ENCODE measurements at regions not wholly inside any gene's neighbourhood (a gene's known extent, or its start where the extent isn't known, plus 50 kb on each side); places are given as distances from the start of the nearest gene placed in this dataset.

- Histone ChIP-seq H3K27me3 (ENCODE audit: control insufficient read depth in 1 of 2, insufficient read depth in 2 of 2, low read length in 2 of 2) (no peaks in the 10 kb centered on the region; a peak in 2 of 5 replicates), H3K27ac (ENCODE audit: extremely low read length, insufficient read depth, low read length) (no peak overlapping the region), H4K20me1 (ENCODE audit: insufficient read depth, low read length) (no peaks in the 10 kb centered on the region), H3K4me2 (ENCODE audit: low read depth, low read length) (no peak overlapping the region), H3K79me2 (ENCODE audit: insufficient read depth, low read length) (no peaks in the 10 kb centered on the region), H2AFZ (ENCODE audit: low read length) (no peak overlapping the region), H3K4me1 (ENCODE audit: insufficient read depth, low read length) (no peaks in the 10 kb centered on the region), H3K4me3 (replicated peaks in 1 of 3; ENCODE audit: insufficient read depth in 1 of 3, low read depth in 2 of 3, low read length in 3 of 3) (no peak overlapping the region), H3K9ac (ENCODE audit: insufficient read depth, low read depth, low read length) (no peak overlapping the region), H3K9me3 (ENCODE audit: low read length) (no peaks in the 10 kb centered on the region), H3K36me3 (replicated peaks in 1 of 2; ENCODE audit: control insufficient read depth in 1 of 2, insufficient read depth in 2 of 2, low read length in 2 of 2) (no peaks in the 10 kb centered on the region)
- in situ Hi-C loops (cut with HindIII; ENCODE audit: extremely low pct_ligation_motif_present, low pct_unique_long_range_greater_than_20kb) = no loop called here
- FAIRE-seq (no peak), ATAC-seq (no peak), DNase-seq (ENCODE audit: low spot score) (no peak)
- intact Hi-C loops (cut with micrococcal nuclease; ENCODE audit: unreplicated experiment) = no loop called here
- CTCF ChIA-PET (ENCODE audit: low intra/inter-chr PET ratio, low total read pairs) = no interaction called here
- POLR2A ChIA-PET = no interaction called here
- TF ChIP-seq MIER3 (CRISPR knock-in tag; IDR thresholded peaks at IDR 0.05; ENCODE audit: borderline replicate concordance) = no peak
- no peak for TF ChIP-seq ZMYM2 (CRISPR knock-in tag; IDR thresholded peaks at IDR 0.05)
- no peak for TF ChIP-seq ZNF878 (CRISPR knock-in tag; IDR thresholded peaks at IDR 0.05)
- BruUV-seq (replicated peaks) = no TSS peak
- 0% methylated on average over 2 of the region's 2 CpGs for WGBS (ENCODE audit: low lambda C conversion rate)
These were observed 137.5 kb upstream of the WDR11 start for GRCh38 chr10:120713573-120714205.

- Histone ChIP-seq H3K79me2 (ENCODE audit: insufficient read depth, low read length) (no peaks in the 10 kb centered on the region), H3K4me3 (replicated peaks in 1 of 3; ENCODE audit: insufficient read depth in 1 of 3, low read depth in 2 of 3, low read length in 3 of 3) (no peak overlapping the region), H3K27me3 (ENCODE audit: control insufficient read depth in 1 of 2, insufficient read depth in 2 of 2, low read length in 2 of 2) (no peaks in the 10 kb centered on the region; a peak in 2 of 5 replicates), H4K20me1 (ENCODE audit: insufficient read depth, low read length) (no peaks in the 10 kb centered on the region), H3K4me2 (ENCODE audit: low read depth, low read length) (no peak overlapping the region), H3K36me3 (replicated peaks in 1 of 2; ENCODE audit: control insufficient read depth in 1 of 2, insufficient read depth in 2 of 2, low read length in 2 of 2) (no peaks in the 10 kb centered on the region), H3K4me1 (ENCODE audit: insufficient read depth, low read length) (no peaks in the 10 kb centered on the region), H3K27ac (ENCODE audit: extremely low read length, insufficient read depth, low read length) (no peak overlapping the region), H2AFZ (ENCODE audit: low read length) (no peak overlapping the region), H3K9me3 (ENCODE audit: low read length) (no peaks in the 10 kb centered on the region), H3K9ac (ENCODE audit: insufficient read depth, low read depth, low read length) (no peak overlapping the region)
- ChIA-PET POLR2A (no interaction called here), CTCF (ENCODE audit: low intra/inter-chr PET ratio, low total read pairs) (no interaction called here)
- intact Hi-C loops (cut with micrococcal nuclease; ENCODE audit: unreplicated experiment) = no loop called here
- WGBS (ENCODE audit: low lambda C conversion rate) = 2% methylated on average over 3 of the region's 3 CpGs
- DNase-seq (ENCODE audit: low spot score) (no peak), FAIRE-seq (no peak), ATAC-seq (no peak)
- BruUV-seq (replicated peaks) = no TSS peak
- in situ Hi-C loops (cut with HindIII; ENCODE audit: extremely low pct_ligation_motif_present, low pct_unique_long_range_greater_than_20kb) = no loop called here
- TF ChIP-seq BRD4 (CRISPR knock-in tag; IDR thresholded peaks at IDR 0.05) (no peak), IRF2 (CRISPR knock-in tag; IDR thresholded peaks at IDR 0.05) (no peak), ZKSCAN5 (CRISPR knock-in tag; IDR thresholded peaks at IDR 0.05) (no peak), FLYWCH1 (CRISPR knock-in tag; IDR thresholded peaks at IDR 0.05) (no peak), NFRKB (IDR thresholded peaks at IDR 0.05) (no peak)
- TF ChIP-seq, protein P1, sequence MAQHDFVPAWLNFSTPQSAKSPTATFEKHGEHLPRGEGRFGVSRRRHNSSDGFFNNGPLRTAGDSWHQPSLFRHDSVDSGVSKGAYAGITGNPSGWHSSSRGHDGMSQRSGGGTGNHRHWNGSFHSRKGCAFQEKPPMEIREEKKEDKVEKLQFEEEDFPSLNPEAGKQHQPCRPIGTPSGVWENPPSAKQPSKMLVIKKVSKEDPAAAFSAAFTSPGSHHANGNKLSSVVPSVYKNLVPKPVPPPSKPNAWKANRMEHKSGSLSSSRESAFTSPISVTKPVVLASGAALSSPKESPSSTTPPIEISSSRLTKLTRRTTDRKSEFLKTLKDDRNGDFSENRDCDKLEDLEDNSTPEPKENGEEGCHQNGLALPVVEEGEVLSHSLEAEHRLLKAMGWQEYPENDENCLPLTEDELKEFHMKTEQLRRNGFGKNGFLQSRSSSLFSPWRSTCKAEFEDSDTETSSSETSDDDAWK (CRISPR knock-in tag; IDR thresholded peaks at IDR 0.05) = no peak
- TF ChIP-seq, protein P2, sequence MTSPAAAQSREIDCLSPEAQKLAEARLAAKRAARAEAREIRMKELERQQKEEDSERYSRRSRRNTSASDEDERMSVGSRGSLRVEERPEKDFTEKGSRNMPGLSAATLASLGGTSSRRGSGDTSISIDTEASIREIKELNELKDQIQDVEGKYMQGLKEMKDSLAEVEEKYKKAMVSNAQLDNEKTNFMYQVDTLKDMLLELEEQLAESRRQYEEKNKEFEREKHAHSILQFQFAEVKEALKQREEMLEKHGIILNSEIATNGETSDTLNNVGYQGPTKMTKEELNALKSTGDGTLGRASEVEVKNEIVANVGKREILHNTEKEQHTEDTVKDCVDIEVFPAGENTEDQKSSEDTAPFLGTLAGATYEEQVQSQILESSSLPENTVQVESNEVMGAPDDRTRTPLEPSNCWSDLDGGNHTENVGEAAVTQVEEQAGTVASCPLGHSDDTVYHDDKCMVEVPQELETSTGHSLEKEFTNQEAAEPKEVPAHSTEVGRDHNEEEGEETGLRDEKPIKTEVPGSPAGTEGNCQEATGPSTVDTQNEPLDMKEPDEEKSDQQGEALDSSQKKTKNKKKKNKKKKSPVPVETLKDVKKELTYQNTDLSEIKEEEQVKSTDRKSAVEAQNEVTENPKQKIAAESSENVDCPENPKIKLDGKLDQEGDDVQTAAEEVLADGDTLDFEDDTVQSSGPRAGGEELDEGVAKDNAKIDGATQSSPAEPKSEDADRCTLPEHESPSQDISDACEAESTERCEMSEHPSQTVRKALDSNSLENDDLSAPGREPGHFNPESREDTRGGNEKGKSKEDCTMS (CRISPR knock-in tag; conservative IDR thresholded peaks at IDR 0.05) = no peak
- TF ChIP-seq, protein P3, sequence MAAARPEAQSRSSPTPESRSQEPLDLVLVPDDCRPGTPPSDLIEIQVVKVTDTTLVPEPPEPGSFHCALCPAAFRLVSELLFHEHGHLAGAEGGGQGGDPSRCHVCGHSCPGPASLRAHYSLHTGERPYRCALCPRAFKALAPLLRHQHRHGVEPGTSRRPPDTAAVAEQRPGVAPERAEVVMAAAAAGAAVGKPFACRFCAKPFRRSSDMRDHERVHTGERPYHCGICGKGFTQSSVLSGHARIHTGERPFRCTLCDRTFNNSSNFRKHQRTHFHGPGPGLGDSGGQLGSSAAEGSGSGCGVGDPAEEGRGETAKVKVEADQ (CRISPR knock-in tag; IDR thresholded peaks at IDR 0.05; ENCODE audit: borderline replicate concordance) = no peak
- TF ChIP-seq, protein P4, sequence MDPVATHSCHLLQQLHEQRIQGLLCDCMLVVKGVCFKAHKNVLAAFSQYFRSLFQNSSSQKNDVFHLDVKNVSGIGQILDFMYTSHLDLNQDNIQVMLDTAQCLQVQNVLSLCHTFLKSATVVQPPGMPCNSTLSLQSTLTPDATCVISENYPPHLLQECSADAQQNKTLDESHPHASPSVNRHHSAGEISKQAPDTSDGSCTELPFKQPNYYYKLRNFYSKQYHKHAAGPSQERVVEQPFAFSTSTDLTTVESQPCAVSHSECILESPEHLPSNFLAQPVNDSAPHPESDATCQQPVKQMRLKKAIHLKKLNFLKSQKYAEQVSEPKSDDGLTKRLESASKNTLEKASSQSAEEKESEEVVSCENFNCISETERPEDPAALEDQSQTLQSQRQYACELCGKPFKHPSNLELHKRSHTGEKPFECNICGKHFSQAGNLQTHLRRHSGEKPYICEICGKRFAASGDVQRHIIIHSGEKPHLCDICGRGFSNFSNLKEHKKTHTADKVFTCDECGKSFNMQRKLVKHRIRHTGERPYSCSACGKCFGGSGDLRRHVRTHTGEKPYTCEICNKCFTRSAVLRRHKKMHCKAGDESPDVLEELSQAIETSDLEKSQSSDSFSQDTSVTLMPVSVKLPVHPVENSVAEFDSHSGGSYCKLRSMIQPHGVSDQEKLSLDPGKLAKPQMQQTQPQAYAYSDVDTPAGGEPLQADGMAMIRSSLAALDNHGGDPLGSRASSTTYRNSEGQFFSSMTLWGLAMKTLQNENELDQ (CRISPR knock-in tag; IDR thresholded peaks at IDR 0.05; ENCODE audit: borderline replicate concordance) = no peak
These were observed 136.0 kb upstream of the WDR11 start for GRCh38 chr10:120715171-120715570.
